ACC112 (cell line): ENCODE measurements at regions not wholly inside any gene's neighbourhood (a gene's known extent, or its start where the extent isn't known, plus 50 kb on each side); places are given as distances from the start of the nearest gene placed in this dataset.
A peak's percentile ranks its signal among the peaks of the same experiment; 100 is the strongest.

Source experiments
- H2AFZ ChIP-seq: fragments of 200-600 bp; sonication (generic); one replicate; pipeline ENCODE4 v1.6.0; 2017; ENCODE audit warnings: antibody characterized with exemption, low read length; ENCODE audit not compliant: unreplicated experiment
- H3K27ac ChIP-seq: fragments of 200-600 bp; sonication (generic); 2 replicates; pipeline ENCODE4 v1.5.1; 2014; ENCODE audit warnings: low read depth, mild to moderate bottlenecking, antibody characterized with exemption, low read length, moderate library complexity
- H3K27me3 ChIP-seq: fragments of 200-600 bp; sonication (generic); 2 replicates; pipeline ENCODE4 v1.6.1; 2014; ENCODE audit warnings: mild to moderate bottlenecking, antibody characterized with exemption, low read length, moderate library complexity, mixed read lengths; ENCODE audit not compliant: insufficient read depth
- H3K36me3 ChIP-seq: fragments of 200-600 bp; sonication (generic); 2 replicates; pipeline ENCODE4 v1.6.1; 2016; ENCODE audit warnings: mild to moderate bottlenecking, antibody characterized with exemption, low read length, moderate library complexity, mixed read lengths; ENCODE audit not compliant: insufficient read depth
- H3K4me1 ChIP-seq: fragments of 200-600 bp; sonication (generic); one replicate; pipeline ENCODE4 v1.6.1; 2016; ENCODE audit warnings: low read length, mixed read lengths; ENCODE audit not compliant: insufficient read depth, unreplicated experiment, control insufficient read depth
- H3K4me3 ChIP-seq: fragments of 200-600 bp; sonication (generic); 2 replicates; pipeline ENCODE4 v1.5.1; 2014; ENCODE audit warnings: mild to moderate bottlenecking, low read depth, low read length
- H3K79me2 ChIP-seq: fragments of 200-600 bp; sonication (generic); one replicate; pipeline ENCODE4 v1.6.0; 2016; ENCODE audit warnings: low read length; ENCODE audit not compliant: control insufficient read depth, unreplicated experiment, insufficient read depth

DNA sequence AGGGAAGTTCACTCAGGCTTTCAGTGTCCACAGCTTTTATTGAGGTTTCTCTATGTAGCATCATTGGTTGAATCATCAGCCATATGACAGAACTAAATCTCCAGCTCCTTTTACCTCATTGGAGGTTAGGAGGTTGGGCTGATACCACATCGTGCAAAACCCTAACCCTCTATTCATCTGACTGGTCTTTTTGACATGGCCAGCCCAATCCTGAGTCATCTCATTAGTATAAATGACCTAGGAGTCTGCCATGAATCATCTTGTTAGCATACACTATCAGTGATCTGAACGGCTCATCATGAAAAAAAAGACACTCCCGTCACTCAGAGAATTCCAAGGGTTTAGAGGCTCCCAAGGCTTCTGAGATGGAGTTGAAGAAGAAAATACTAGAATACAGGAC, 669.8 kb upstream of the POT1 start:
- Histone ChIP-seq H3K27me3 (no peaks in the 10 kb centered on the region), H3K4me3 (no peak overlapping the region), H3K79me2 (no peaks in the 10 kb centered on the region), H3K36me3 (no peaks in the 10 kb centered on the region), H2AFZ (no peak overlapping the region), H3K27ac (no peak overlapping the region), H3K4me1 (no peaks in the 10 kb centered on the region)

GRCh38 chr7:125592331-125592730, 662.7 kb upstream of the POT1 start:
- Histone ChIP-seq H3K36me3 (no peaks in the 10 kb centered on the region), H3K4me1 (no peaks in the 10 kb centered on the region), H3K4me3 (no peak overlapping the region), H3K79me2 (no peaks in the 10 kb centered on the region), H3K27ac (no peak overlapping the region), H3K27me3 (no peaks in the 10 kb centered on the region), H2AFZ (no peak overlapping the region)

DNA sequence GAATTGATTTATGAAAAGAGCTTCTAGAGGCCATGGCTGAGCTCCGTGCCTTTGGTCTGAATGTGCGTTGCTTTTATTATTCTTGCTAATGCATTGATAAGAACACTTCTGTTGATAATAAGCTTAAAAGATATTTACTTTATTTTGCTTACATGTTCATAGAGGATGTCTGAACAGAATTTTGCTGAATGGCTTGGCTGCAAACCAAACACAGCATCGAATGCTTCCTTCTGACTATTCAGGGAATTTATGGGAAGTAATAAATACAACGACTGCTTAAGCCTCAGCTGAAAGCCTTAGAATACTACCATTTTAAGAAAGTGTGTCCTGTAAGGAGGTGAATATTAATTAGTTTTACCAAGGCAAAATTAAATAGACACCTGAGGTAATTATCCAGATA, 643.5 kb upstream of the POT1 start:
- no peak overlapping the region for H3K27ac ChIP-seq
- no peaks in the 10 kb centered on the region for H3K79me2 ChIP-seq
- no peaks in the 10 kb centered on the region for H3K27me3 ChIP-seq
- no peaks in the 10 kb centered on the region for H3K36me3 ChIP-seq
- no peak overlapping the region for H3K4me3 ChIP-seq
- H3K4me1 ChIP-seq: no peaks in the 10 kb centered on the region
- H2AFZ ChIP-seq: no peak overlapping the region

DNA sequence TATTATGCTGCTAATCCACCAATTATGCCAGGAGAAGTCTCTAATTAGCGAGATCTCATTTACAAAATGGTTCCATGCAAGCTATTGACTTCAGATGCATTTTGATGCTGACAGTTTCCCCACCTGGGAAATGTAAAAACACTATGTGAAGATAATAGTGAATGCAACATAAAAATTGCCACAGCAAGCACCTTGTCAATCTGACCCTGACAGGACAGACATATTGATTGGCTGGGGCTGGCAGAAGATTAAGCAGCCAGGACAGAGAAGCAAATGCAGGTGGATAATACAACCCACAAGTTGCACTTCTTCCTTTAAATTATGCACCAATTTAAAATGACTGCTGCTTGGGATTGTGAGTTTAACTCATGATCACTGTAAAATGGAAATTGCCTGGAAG, 642.8 kb upstream of the POT1 start:
- no peaks in the 10 kb centered on the region for H3K79me2 ChIP-seq
- H2AFZ ChIP-seq: no peak overlapping the region
- H3K27me3 ChIP-seq: no peaks in the 10 kb centered on the region
- no peaks in the 10 kb centered on the region for H3K36me3 ChIP-seq
- H3K4me1 ChIP-seq: no peaks in the 10 kb centered on the region
- no peak overlapping the region for H3K4me3 ChIP-seq
- H3K27ac ChIP-seq: no peak overlapping the region

GRCh38 chr7:125568799-125569198, 639.2 kb upstream of the POT1 start:
- H3K79me2 ChIP-seq: no peaks in the 10 kb centered on the region
- H2AFZ ChIP-seq: no peak overlapping the region
- no peaks in the 10 kb centered on the region for H3K27me3 ChIP-seq
- no peak overlapping the region for H3K4me3 ChIP-seq
- H3K4me1 ChIP-seq: no peaks in the 10 kb centered on the region
- no peaks in the 10 kb centered on the region for H3K36me3 ChIP-seq
- no peak overlapping the region for H3K27ac ChIP-seq

GRCh38 chr7:125567686-125568085, 638.1 kb upstream of the POT1 start:
- Histone ChIP-seq H3K27me3 (no peaks in the 10 kb centered on the region), H3K36me3 (no peaks in the 10 kb centered on the region), H3K27ac (no peak overlapping the region), H3K4me1 (no peaks in the 10 kb centered on the region), H3K79me2 (no peaks in the 10 kb centered on the region), H2AFZ (no peak overlapping the region), H3K4me3 (no peak overlapping the region)

DNA sequence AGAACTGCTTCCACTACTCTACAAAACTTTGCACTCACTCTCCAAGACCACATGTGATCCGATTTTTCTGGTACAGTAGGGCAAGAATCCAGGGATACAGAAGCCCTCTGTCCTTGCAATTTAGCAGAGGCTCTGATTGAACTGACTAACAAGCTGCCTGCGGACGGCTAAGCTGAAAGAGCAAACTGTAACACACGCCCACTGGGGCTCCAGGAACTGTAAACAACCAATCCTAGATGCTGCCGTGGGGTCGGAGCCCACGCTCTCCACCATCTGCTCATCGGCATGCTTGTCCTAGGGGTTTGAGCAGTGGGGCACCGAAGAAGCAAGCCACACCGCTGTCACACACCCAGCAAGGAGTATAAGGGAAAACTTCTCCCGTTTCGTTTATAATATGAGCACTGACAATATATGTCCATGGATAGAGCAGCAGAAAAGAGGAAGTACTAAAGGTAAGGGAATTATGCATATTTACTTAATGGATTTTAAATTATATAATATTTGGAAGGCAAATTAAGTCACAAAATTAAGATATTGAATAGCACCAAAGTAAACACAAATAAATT, 634.4 kb upstream of the POT1 start:
- H3K4me1 ChIP-seq: no peaks in the 10 kb centered on the region
- H3K4me3 ChIP-seq: no peak overlapping the region
- no peaks in the 10 kb centered on the region for H3K27me3 ChIP-seq
- no peak overlapping the region for H2AFZ ChIP-seq
- H3K79me2 ChIP-seq: no peaks in the 10 kb centered on the region
- H3K27ac ChIP-seq: no peak overlapping the region
- no peaks in the 10 kb centered on the region for H3K36me3 ChIP-seq

DNA sequence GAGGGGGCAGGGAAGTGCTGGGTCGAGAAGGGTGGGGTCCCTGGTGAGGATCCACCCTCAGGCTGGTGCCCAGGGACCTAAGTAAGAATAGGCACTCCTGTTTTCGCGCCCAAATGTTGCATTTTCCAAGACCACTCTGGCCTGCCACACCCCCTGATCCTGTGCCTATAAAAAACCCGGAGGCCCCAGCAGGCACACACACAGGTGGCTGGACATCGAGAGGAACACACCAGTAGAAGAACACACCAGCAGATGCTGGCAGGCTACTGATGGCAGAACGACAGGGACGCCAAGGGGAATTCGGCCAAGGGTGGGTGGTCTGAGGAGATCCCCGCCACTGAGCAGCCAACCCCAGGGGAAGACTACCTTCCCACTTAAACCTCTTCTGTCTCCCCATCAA, 633.9 kb upstream of the POT1 start:
- Histone ChIP-seq H3K27ac (no peak overlapping the region), H3K27me3 (no peaks in the 10 kb centered on the region), H3K4me1 (no peaks in the 10 kb centered on the region), H3K79me2 (no peaks in the 10 kb centered on the region), H2AFZ (no peak overlapping the region), H3K4me3 (no peak overlapping the region), H3K36me3 (no peaks in the 10 kb centered on the region)

- H3K4me3 ChIP-seq: peak overlapping the region; percentile 50; the same call in 1 of the 2 replicates
- no peaks in the 10 kb centered on the region for H3K27me3 ChIP-seq
- H3K27ac ChIP-seq: no peak overlapping the region
- no peaks in the 10 kb centered on the region for H3K79me2 ChIP-seq
- no peaks in the 10 kb centered on the region for H3K4me1 ChIP-seq
- H3K36me3 ChIP-seq: no peaks in the 10 kb centered on the region
- no peak overlapping the region for H2AFZ ChIP-seq
Measured at GRCh38 chr7:125561006-125561405, 631.4 kb upstream of the POT1 start.

- H3K79me2 ChIP-seq: no peaks in the 10 kb centered on the region
- H3K4me3 ChIP-seq: no peak overlapping the region
- H2AFZ ChIP-seq: no peak overlapping the region
- no peak overlapping the region for H3K27ac ChIP-seq
- no peaks in the 10 kb centered on the region for H3K4me1 ChIP-seq
- H3K27me3 ChIP-seq: no peaks in the 10 kb centered on the region
- no peaks in the 10 kb centered on the region for H3K36me3 ChIP-seq
Measured at GRCh38 chr7:125559921-125560320, 630.3 kb upstream of the POT1 start.

DNA sequence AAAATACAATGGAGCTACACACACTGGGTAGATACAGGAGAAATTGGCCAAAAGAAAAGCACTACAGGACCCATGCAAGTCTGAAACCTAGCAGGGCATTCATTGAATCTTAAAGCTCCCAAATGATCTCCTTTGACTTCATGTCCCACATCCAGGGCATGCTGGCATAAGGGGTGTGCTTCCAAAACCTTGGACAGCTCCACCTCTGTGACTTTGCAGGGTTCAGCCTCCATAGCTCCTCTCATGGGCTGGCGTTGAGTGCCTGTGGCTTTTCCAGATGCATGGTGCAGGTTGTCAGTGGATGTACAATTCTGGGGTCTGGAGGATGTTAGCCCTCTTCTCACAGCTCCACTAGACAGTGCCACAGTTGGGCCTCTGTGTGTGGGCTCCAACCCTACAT, 626.3 kb upstream of the POT1 start:
- H2AFZ ChIP-seq: no peak overlapping the region
- H3K79me2 ChIP-seq: no peaks in the 10 kb centered on the region
- H3K4me1 ChIP-seq: no peaks in the 10 kb centered on the region
- no peak overlapping the region for H3K4me3 ChIP-seq
- no peaks in the 10 kb centered on the region for H3K36me3 ChIP-seq
- H3K27me3 ChIP-seq: no peaks in the 10 kb centered on the region
- H3K27ac ChIP-seq: no peak overlapping the region
